D721Med (cell line): ENCODE measurements at regions not wholly inside any gene's neighbourhood (a gene's known extent, or its start where the extent isn't known, plus 50 kb on each side); places are given as distances from the start of the nearest gene placed in this dataset.

Experiments
- DNase-seq: peaks from one replicate; pipeline ENCODE4 v3.0.0; 2011; ENCODE audit warnings: low spot score; ENCODE audit not compliant: insufficient read length
- FAIRE-seq: peaks from 2 replicates; lab custom pipeline; 2011; peaks lifted over from hg19 to GRCh38; lab: Jason Lieb, UNC
- TF ChIP-seq, protein P1 (sequence below): IDR thresholded peaks from 2 replicates; pipeline ENCODE4 v1.5.1; 2012; ENCODE audit warnings: mild to moderate bottlenecking, control low read depth; ENCODE audit not compliant: insufficient read depth; ENCODE audit errors: missing control alignments

GRCh38 chr6:19159561-19159960 is 677.6 kb upstream of the ID4 start:
- no peak for DNase-seq
- TF ChIP-seq, protein P1, sequence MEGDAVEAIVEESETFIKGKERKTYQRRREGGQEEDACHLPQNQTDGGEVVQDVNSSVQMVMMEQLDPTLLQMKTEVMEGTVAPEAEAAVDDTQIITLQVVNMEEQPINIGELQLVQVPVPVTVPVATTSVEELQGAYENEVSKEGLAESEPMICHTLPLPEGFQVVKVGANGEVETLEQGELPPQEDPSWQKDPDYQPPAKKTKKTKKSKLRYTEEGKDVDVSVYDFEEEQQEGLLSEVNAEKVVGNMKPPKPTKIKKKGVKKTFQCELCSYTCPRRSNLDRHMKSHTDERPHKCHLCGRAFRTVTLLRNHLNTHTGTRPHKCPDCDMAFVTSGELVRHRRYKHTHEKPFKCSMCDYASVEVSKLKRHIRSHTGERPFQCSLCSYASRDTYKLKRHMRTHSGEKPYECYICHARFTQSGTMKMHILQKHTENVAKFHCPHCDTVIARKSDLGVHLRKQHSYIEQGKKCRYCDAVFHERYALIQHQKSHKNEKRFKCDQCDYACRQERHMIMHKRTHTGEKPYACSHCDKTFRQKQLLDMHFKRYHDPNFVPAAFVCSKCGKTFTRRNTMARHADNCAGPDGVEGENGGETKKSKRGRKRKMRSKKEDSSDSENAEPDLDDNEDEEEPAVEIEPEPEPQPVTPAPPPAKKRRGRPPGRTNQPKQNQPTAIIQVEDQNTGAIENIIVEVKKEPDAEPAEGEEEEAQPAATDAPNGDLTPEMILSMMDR, result no peak
- FAIRE-seq, result no peak

GRCh38 chr6:19160081-19160730 is 677.0 kb upstream of the ID4 start:
- DNase-seq, result no peak
- no peak for FAIRE-seq
- TF ChIP-seq, protein P1, result no peak

DNA sequence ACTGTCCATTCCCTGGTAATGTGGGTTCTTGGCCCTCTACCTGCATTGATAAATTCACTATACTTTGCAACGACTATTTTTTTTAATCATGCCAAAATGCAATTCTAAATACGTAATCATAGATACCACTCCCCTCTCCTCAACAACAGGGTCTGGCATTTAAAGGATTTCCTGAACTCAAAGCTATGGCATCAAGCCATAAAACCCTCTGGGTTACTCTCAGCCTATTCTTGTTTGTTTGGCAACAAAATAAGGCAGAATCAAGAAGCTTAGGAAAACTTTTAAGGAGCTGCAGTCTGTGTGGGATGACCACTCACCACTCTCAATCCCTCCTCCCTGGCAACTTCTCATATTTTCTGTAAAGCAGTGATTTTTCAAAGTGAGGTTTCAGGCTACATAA is 669.9 kb upstream of the ID4 start:
- DNase-seq, result no peak
- FAIRE-seq, result no peak
- TF ChIP-seq, protein P1, result no peak

DNA sequence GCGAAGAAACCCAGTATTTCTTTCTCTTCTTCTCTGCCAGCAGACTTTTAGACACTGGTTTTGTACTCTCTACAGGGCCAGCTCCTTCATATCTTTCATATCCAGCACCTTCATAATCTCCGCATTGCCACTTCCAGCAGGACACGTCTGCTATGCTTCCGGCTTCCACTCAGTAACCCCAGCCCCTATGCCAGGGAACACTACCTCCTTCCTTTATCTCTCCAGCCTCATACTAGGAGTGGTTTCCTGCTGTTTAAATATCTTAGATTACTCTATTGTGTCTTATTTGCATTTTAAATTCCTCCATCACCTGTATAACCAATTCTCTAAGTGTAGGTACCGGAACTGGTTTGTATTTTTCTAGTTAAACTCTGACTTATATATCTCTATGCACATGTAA is 667.8 kb upstream of the ID4 start:
- DNase-seq (no peak), FAIRE-seq (no peak)
- TF ChIP-seq, protein P1, result no peak

- no peak for FAIRE-seq
- TF ChIP-seq, protein P1, result no peak
- no peak for DNase-seq
Measured at GRCh38 chr6:19175023-19175422, 662.1 kb upstream of the ID4 start.

GRCh38 chr6:19180348-19181072 is 656.7 kb upstream of the ID4 start:
- FAIRE-seq, result no peak
- TF ChIP-seq, protein P1, result no peak
- no peak for DNase-seq

DNA sequence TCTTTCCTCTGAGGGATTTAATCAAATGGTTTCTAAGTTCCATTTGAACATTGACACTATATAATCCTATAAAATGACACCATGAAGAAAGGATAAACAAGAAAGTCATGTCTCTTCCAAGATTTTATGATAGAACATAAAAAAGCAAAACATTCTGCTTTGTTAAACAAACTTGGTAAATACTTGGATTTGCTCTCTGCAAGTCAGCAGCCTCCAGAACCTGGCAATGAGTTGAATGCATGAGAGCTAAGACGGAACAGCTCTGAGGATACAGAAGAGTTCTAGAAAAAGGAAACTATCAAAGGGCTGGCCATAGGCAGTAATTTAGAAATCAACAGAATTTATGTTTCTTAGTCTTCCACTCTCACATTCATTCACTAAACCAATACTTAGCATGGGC is 656.0 kb upstream of the ID4 start:
- FAIRE-seq (no peak), DNase-seq (no peak)
- TF ChIP-seq, protein P1, result no peak
